GM21360 (cell line): ENCODE measurements at regions not wholly inside any gene's neighbourhood (a gene's known extent, or its start where the extent isn't known, plus 50 kb on each side); places are given as distances from the start of the nearest gene placed in this dataset.

Experiments
- ATAC-seq: cut with Tn5 transposase; IDR thresholded peaks from one replicate; pipeline ENCODE4 v1.9.1; 2021; ENCODE audit warnings: mild to moderate bottlenecking, moderate library complexity; ENCODE audit not compliant: unreplicated experiment

- ATAC-seq: no peak
Observed at GRCh38 chr9:38315085-38315595, 77.4 kb upstream of the ALDH1B1 start.

GRCh38 chr9:38313421-38313820 is 79.1 kb upstream of the ALDH1B1 start:
- no peak for ATAC-seq

GRCh38 chr9:38312406-38312805 is 80.1 kb upstream of the ALDH1B1 start:
- no peak for ATAC-seq

- ATAC-seq: no peak
Observed at GRCh38 chr9:38311382-38312270, 80.9 kb upstream of the ALDH1B1 start.

GRCh38 chr9:38309324-38310195 is 82.9 kb upstream of the ALDH1B1 start:
- no peak for ATAC-seq

GRCh38 chr9:38308136-38308535 is 84.4 kb upstream of the ALDH1B1 start:
- ATAC-seq: no peak

GRCh38 chr9:38306899-38307298 is 85.6 kb upstream of the ALDH1B1 start:
- ATAC-seq: no peak

GRCh38 chr9:38305582-38305981 is 86.9 kb upstream of the ALDH1B1 start:
- ATAC-seq: no peak

GRCh38 chr9:38301376-38302106 is 91.0 kb upstream of the ALDH1B1 start:
- no peak for ATAC-seq

GRCh38 chr9:38299856-38300255 is 92.6 kb upstream of the ALDH1B1 start:
- ATAC-seq: no peak

- no peak for ATAC-seq
Observed at GRCh38 chr9:38298904-38299303, 93.6 kb upstream of the ALDH1B1 start.

GRCh38 chr9:38298503-38298902 is 94.0 kb upstream of the ALDH1B1 start:
- no peak for ATAC-seq

GRCh38 chr9:38296807-38297206 is 95.7 kb upstream of the ALDH1B1 start:
- no peak for ATAC-seq

GRCh38 chr9:38295764-38296163 is 96.7 kb upstream of the ALDH1B1 start:
- ATAC-seq: no peak

- no peak for ATAC-seq
Observed at GRCh38 chr9:38294220-38294960, 98.1 kb upstream of the ALDH1B1 start.

GRCh38 chr9:38293022-38293421 is 99.5 kb upstream of the ALDH1B1 start:
- ATAC-seq: no peak

- no peak for ATAC-seq
Observed at GRCh38 chr9:38292480-38292879, 100.0 kb upstream of the ALDH1B1 start.

- no peak for ATAC-seq
Observed at GRCh38 chr9:38289866-38290245, 102.6 kb upstream of the ALDH1B1 start.

GRCh38 chr9:38289236-38289865 is 103.2 kb upstream of the ALDH1B1 start:
- ATAC-seq: no peak

GRCh38 chr9:38288502-38288901 is 104.0 kb upstream of the ALDH1B1 start:
- no peak for ATAC-seq
